ENCODE measurements at regions not wholly inside any gene's neighbourhood (a gene's known extent, or its start where the extent isn't known, plus 50 kb on each side); places are given as distances from the start of the nearest gene placed in this dataset.

GRCh38 chr5:106363578-106363977, 1307.2 kb downstream of the EFNA5 start:
- TF ChIP-seq EZH2 (IDR thresholded peaks at IDR 0.05) (no peak), POLR2AphosphoS5 (IDR thresholded peaks at IDR 0.05; ENCODE audit: borderline replicate concordance, low read depth, low read length) (no peak), FOXP2 (optimal IDR thresholded peaks at IDR 0.05; ENCODE audit: control extremely low read depth, extremely low read length, insufficient read depth) (no peak)
- Histone ChIP-seq H3K36me3 (ENCODE audit: insufficient read depth, low read length) (no peaks in the 10 kb centered on the region), H3K9ac (ENCODE audit: insufficient read length) (no peak overlapping the region), H3K9me3 (ENCODE audit: low read depth, low read length) (no peaks in the 10 kb centered on the region), H3K27ac (no peak overlapping the region), H3K4me3 (no peak overlapping the region)
- DNase-seq (ENCODE audit: low read depth, low spot score) = no peak

- H3K9me3 ChIP-seq (ENCODE audit: low read depth, low read length) = no peaks in the 10 kb centered on the region
- DNase-seq (ENCODE audit: low read depth, low spot score) = no peak
- H3K9ac ChIP-seq (ENCODE audit: insufficient read length) = no peak overlapping the region
- no peak overlapping the region for H3K4me3 ChIP-seq
- no peak for TF ChIP-seq POLR2AphosphoS5 (IDR thresholded peaks at IDR 0.05; ENCODE audit: borderline replicate concordance, low read depth, low read length)
- TF ChIP-seq EZH2 (IDR thresholded peaks at IDR 0.05) = no peak
- no peak for TF ChIP-seq FOXP2 (optimal IDR thresholded peaks at IDR 0.05; ENCODE audit: control extremely low read depth, extremely low read length, insufficient read depth)
- H3K27ac ChIP-seq = no peak overlapping the region
- no peaks in the 10 kb centered on the region for H3K36me3 ChIP-seq (ENCODE audit: insufficient read depth, low read length)
These were observed 1308.8 kb downstream of the EFNA5 start for GRCh38 chr5:106361905-106362304.

DNA sequence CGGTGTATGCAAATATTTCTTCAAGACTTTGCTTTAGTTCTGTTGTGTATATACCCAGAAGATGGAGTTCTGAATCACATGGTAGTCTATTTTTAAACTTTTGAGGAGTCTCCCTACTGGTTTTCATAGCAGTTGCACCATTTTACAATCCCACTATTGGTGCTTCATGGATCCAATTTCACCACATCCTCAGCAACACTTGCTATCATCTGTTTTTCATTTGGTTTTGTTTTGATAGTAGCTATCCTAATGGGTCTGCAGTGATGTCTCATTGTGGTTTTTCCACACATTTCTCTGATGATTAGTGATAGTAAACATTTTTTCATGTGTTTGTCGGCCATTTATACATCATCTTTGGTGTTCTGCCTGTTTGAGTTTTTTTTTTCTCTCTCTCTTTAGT, 1339.3 kb downstream of the EFNA5 start:
- Histone ChIP-seq H3K9ac (ENCODE audit: insufficient read length) (no peak overlapping the region), H3K36me3 (ENCODE audit: insufficient read depth, low read length) (no peaks in the 10 kb centered on the region), H3K9me3 (ENCODE audit: low read depth, low read length) (no peaks in the 10 kb centered on the region), H3K4me3 (no peak overlapping the region), H3K27ac (no peak overlapping the region)
- no peak for DNase-seq (ENCODE audit: low read depth, low spot score)
- TF ChIP-seq EZH2 (IDR thresholded peaks at IDR 0.05) (no peak), FOXP2 (optimal IDR thresholded peaks at IDR 0.05; ENCODE audit: control extremely low read depth, extremely low read length, insufficient read depth) (no peak), POLR2AphosphoS5 (IDR thresholded peaks at IDR 0.05; ENCODE audit: borderline replicate concordance, low read depth, low read length) (no peak)

- no peak for DNase-seq (ENCODE audit: low read depth, low spot score)
- no peaks in the 10 kb centered on the region for H3K36me3 ChIP-seq (ENCODE audit: insufficient read depth, low read length)
- no peak overlapping the region for H3K4me3 ChIP-seq
- H3K9me3 ChIP-seq (ENCODE audit: low read depth, low read length) = no peaks in the 10 kb centered on the region
- H3K27ac ChIP-seq = no peak overlapping the region
- no peak overlapping the region for H3K9ac ChIP-seq (ENCODE audit: insufficient read length)
- TF ChIP-seq EZH2 (IDR thresholded peaks at IDR 0.05) (no peak), FOXP2 (optimal IDR thresholded peaks at IDR 0.05; ENCODE audit: control extremely low read depth, extremely low read length, insufficient read depth) (no peak), POLR2AphosphoS5 (IDR thresholded peaks at IDR 0.05; ENCODE audit: borderline replicate concordance, low read depth, low read length) (no peak)
These were observed 1346.4 kb downstream of the EFNA5 start for GRCh38 chr5:106324356-106324755.

DNA sequence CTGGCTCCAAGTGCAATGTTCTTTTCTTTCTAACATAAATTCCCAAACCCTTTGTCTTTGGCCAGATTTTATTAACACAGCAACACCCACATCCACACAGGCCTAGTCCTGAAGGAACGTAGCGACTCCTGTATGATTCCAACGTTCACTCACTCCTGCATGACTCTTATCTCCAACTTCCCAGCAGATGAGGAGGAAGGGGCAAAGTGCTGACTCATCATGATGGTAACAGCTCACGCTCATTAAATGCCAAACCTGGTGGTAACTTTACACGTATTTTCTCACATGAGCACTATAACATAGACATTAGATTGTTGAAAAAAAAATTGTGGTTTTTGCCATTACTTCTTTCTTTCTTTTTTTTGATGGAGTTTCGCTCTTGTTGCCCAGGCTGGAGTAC, 1349.5 kb downstream of the EFNA5 start:
- no peak for DNase-seq (ENCODE audit: low read depth, low spot score)
- Histone ChIP-seq H3K9me3 (ENCODE audit: low read depth, low read length) (no peaks in the 10 kb centered on the region), H3K9ac (ENCODE audit: insufficient read length) (no peak overlapping the region), H3K36me3 (ENCODE audit: insufficient read depth, low read length) (no peaks in the 10 kb centered on the region), H3K27ac (no peak overlapping the region), H3K4me3 (no peak overlapping the region)
- TF ChIP-seq EZH2 (IDR thresholded peaks at IDR 0.05) (no peak), POLR2AphosphoS5 (IDR thresholded peaks at IDR 0.05; ENCODE audit: borderline replicate concordance, low read depth, low read length) (no peak), FOXP2 (optimal IDR thresholded peaks at IDR 0.05; ENCODE audit: control extremely low read depth, extremely low read length, insufficient read depth) (no peak)

DNA sequence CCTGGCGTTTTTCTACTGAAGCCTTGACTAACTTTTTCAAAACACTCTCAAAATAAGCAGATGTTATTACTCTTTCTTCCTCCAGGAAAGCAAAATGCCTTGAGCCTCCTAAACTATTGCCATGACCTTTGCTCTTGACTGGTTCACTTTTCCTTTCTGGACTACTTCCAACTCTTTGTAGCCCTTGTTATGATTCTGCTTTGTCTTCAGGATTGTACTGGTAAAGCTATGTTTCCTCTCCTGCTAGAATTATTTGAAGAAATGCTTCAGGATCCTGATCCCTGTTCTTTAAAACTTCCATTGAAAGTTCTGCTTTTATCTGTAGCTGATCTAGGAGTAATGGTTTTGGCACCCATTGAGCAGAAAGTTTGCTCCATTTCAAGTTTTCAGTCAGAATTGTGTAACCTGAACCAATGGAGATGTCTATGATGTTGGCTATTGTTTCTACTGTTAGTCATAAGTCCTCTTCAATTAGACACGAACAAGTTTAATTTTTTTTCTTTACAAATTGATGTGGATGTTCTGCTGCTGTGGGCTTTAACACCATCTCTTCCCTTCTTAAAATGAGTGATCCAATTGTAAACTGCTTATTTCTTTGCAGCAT, 1356.4 kb downstream of the EFNA5 start:
- Histone ChIP-seq H3K36me3 (ENCODE audit: insufficient read depth, low read length) (no peaks in the 10 kb centered on the region), H3K9me3 (ENCODE audit: low read depth, low read length) (no peaks in the 10 kb centered on the region), H3K27ac (no peak overlapping the region), H3K9ac (ENCODE audit: insufficient read length) (no peak overlapping the region), H3K4me3 (no peak overlapping the region)
- TF ChIP-seq POLR2AphosphoS5 (IDR thresholded peaks at IDR 0.05; ENCODE audit: borderline replicate concordance, low read depth, low read length) = no peak
- TF ChIP-seq FOXP2 (optimal IDR thresholded peaks at IDR 0.05; ENCODE audit: control extremely low read depth, extremely low read length, insufficient read depth) = no peak
- no peak for TF ChIP-seq EZH2 (IDR thresholded peaks at IDR 0.05)
- no peak for DNase-seq (ENCODE audit: low read depth, low spot score)

DNA sequence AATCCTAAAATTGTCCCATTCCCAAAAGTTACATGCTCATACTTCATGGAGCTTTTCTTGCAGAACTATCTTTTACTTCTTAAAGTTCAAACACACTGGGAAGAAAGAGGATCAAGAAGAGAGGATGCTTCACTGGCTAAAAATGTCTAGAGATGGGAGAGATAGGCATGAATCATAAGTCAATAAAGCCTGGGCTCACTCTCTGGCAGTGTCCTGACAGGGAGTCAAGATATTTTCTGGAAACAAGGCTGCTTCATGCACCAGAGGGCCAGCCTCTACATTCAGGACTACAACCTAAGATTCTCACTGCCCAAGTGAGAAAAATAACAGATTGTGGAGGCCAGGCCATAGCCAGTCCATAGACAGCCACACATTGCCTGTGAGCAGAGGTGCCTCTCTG, 1358.4 kb downstream of the EFNA5 start:
- no peak for TF ChIP-seq EZH2 (IDR thresholded peaks at IDR 0.05)
- no peak for TF ChIP-seq POLR2AphosphoS5 (IDR thresholded peaks at IDR 0.05; ENCODE audit: borderline replicate concordance, low read depth, low read length)
- no peak for TF ChIP-seq FOXP2 (optimal IDR thresholded peaks at IDR 0.05; ENCODE audit: control extremely low read depth, extremely low read length, insufficient read depth)
- Histone ChIP-seq H3K27ac (no peak overlapping the region), H3K36me3 (ENCODE audit: insufficient read depth, low read length) (no peaks in the 10 kb centered on the region), H3K9me3 (ENCODE audit: low read depth, low read length) (no peaks in the 10 kb centered on the region), H3K4me3 (no peak overlapping the region), H3K9ac (ENCODE audit: insufficient read length) (no peak overlapping the region)
- no peak for DNase-seq (ENCODE audit: low read depth, low spot score)

DNA sequence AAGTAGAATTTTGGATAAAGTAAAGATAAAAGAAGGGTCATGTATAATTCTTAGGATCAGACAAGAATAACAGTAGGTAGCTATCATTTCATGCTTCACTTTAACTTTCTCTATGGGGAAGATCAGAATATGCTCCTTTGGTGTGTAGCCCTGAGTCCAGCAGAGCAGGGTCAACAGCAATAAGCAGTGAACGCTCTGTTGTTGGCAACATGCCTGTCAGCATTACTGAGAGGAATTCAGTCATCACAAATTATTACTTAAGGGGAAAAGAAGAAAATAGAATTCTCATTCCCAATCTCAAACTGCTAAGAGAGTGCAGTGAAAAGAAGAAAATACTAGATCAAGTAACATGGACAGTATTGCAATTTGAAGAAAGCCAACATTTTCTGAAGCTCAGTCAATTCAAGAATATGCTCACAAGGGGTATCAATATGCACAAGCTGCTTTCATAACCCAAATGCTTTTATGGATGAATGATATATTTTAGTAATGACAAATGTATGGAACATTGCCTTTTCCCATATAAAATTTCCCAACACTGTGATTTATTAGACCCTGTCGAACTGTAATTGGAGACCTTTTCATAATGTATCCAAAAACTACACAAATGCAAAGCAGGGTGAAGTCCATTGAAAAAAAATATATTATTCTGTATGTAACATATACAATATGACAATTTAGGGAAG, 1359.4 kb downstream of the EFNA5 start:
- H3K9ac ChIP-seq (ENCODE audit: insufficient read length) = no peak overlapping the region
- no peak overlapping the region for H3K27ac ChIP-seq
- no peak overlapping the region for H3K4me3 ChIP-seq
- no peak for DNase-seq (ENCODE audit: low read depth, low spot score)
- TF ChIP-seq EZH2 (IDR thresholded peaks at IDR 0.05) = no peak
- no peak for TF ChIP-seq POLR2AphosphoS5 (IDR thresholded peaks at IDR 0.05; ENCODE audit: borderline replicate concordance, low read depth, low read length)
- no peak for TF ChIP-seq FOXP2 (optimal IDR thresholded peaks at IDR 0.05; ENCODE audit: control extremely low read depth, extremely low read length, insufficient read depth)
- H3K9me3 ChIP-seq (ENCODE audit: low read depth, low read length) = no peaks in the 10 kb centered on the region
- no peaks in the 10 kb centered on the region for H3K36me3 ChIP-seq (ENCODE audit: insufficient read depth, low read length)

Measured in SK-N-MC (cell line).